ENCODE measurements at regions not wholly inside any gene's neighbourhood (a gene's known extent, or its start where the extent isn't known, plus 50 kb on each side); places are given as distances from the start of the nearest gene placed in this dataset.

DNA sequence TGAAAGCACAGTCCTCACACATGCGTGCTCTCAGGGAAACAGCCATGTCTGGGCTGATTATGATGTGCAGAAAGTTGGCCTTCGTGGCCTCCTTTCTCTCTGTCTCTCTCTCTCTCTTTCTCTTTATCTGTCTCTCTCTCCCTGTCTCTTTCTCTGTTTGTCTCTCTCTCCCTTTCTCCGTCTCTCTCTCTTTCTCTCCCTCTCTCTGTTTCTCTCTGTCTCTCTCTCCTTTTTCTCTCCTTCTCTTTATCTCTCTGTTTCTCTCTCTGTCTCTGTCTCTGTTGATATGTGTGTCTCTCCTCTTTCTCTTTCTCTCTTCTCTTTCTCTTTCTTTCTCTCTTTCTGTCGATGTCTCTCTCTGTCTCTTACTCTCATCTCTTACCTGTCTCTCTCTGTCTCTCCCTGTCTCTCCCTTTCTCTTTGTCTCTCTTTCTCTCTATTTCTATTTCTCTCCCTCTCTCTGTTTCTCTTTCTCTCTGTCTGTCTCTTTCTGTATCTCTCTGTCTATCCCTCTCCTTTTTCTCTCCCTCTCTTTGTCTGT, 105.4 kb upstream of the MPP7 start:
- TF ChIP-seq POLR2A (IDR thresholded peaks at IDR 0.05), result no peak
- TF ChIP-seq, protein P1, sequence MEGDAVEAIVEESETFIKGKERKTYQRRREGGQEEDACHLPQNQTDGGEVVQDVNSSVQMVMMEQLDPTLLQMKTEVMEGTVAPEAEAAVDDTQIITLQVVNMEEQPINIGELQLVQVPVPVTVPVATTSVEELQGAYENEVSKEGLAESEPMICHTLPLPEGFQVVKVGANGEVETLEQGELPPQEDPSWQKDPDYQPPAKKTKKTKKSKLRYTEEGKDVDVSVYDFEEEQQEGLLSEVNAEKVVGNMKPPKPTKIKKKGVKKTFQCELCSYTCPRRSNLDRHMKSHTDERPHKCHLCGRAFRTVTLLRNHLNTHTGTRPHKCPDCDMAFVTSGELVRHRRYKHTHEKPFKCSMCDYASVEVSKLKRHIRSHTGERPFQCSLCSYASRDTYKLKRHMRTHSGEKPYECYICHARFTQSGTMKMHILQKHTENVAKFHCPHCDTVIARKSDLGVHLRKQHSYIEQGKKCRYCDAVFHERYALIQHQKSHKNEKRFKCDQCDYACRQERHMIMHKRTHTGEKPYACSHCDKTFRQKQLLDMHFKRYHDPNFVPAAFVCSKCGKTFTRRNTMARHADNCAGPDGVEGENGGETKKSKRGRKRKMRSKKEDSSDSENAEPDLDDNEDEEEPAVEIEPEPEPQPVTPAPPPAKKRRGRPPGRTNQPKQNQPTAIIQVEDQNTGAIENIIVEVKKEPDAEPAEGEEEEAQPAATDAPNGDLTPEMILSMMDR (IDR thresholded peaks at IDR 0.05), result no peak
